C1 segment of cervical spinal cord (tissue), 14 donors: ENCODE measurements at regions not wholly inside any gene's neighbourhood (a gene's known extent, or its start where the extent isn't known, plus 50 kb on each side); places are given as distances from the start of the nearest gene placed in this dataset.
"Not testable (repeated sequence)": the region's sequence is repeated elsewhere in the genome, so short reads cannot be mapped to it uniquely, and the experiment has no call there.

ENCODE experiments used
- DNase-seq, 14 donors: peaks; one replicate each; lab custom pipeline; 2025; lab: John Stamatoyannopoulos, UW

DNA sequence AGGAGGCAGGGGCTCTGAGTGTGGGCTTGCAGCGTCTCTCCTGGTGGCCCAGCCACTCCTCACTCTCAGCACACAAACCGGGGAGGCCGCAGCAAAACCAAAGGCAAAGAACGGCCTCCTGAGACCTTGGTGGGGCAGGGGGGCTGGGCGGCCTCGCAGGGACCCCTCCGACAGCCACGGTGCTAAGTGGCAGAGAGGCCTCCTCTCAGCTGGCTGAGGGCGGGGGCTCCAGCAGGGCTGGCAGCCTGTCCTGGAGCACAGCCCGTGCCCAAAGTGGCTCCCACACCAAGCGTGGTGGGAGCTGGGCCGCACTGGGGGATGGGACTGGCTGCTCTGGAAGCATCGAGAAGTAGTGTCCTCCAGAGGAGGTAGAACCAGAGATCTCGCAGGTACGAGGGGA lies 334.4 kb downstream of the QKI start:
- DNase-seq: no peak

DNA sequence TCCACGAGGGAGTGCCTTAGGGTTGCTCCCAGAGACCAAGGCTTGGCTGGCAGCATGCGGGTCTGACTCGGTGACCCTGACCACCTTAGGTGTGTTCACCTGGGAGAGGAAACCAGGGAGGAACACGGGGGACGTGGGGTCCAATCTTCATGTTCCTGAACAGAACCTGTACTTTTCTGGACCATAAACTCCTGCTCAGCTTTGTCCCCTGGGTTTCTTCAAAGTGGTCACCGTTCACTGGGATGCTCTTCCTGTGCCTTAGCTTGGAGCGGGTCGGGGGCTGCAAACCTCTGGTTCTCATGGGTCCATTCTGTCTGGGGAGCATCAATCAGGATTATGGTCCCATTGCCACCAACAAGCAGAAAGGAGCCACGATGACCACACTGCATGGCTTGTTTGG lies 333.5 kb downstream of the QKI start:
- no peak for DNase-seq

DNA sequence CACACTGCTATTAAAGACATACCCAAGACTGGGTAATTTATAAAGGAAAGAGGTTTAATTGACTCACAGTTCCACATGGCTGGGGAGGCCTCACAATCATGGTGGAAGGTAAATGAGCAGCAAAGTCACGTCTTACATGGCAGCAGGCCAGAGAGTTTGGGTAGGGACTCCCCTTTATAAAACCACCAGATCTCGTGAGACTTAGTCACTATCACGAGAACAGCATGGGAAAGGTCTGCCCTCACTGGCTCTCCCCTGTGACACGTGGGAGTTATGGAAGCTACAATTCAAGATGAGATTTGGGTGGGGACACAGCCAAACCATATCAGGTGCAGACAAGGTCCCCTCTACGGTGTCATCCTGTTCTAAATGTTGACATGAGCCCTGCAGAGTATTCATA lies 332.5 kb downstream of the QKI start:
- DNase-seq: not testable (repeated sequence)

- no peak for DNase-seq
Measured at GRCh38 chr6:163745536-163746400, 331.2 kb downstream of the QKI start.

DNA sequence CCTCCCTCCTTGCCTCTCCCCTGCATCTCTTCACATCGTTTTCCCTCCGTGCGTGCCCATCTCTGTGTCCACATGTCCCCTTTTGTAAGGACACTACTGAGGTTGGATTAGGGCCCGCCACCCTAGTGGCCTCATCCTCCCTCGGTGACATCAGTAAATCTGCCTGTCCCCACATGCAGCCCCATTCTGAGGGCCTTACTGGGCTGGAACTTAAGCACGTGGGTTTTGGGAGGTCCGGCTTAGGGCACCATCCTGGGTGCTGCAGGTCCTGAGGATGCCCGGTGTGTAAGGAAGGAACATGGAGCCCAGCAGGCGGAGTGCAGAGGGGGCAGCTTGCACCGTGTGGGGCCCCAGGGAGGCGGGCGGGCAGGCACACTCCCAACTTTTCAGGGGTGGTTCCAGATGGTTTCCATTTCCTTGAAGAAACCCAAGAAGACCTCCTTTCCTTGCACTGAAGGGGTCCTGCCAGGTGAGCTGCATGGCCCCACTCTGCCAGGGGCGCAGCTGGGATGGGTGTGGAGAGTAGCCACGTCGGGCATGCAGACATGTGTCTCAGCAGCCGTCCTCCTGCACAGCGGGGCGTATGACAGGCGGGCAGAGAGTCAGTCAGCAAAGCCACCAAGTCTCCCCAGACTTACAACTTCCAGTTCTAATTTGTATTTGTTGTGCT lies 329.9 kb downstream of the QKI start:
- no peak for DNase-seq

GRCh38 chr6:163743796-163744195 lies 329.3 kb downstream of the QKI start:
- DNase-seq: no peak

GRCh38 chr6:163741743-163742363 lies 327.3 kb downstream of the QKI start:
- DNase-seq: no peak

- no peak for DNase-seq
Measured at GRCh38 chr6:163741342-163741741, 326.8 kb downstream of the QKI start.

DNA sequence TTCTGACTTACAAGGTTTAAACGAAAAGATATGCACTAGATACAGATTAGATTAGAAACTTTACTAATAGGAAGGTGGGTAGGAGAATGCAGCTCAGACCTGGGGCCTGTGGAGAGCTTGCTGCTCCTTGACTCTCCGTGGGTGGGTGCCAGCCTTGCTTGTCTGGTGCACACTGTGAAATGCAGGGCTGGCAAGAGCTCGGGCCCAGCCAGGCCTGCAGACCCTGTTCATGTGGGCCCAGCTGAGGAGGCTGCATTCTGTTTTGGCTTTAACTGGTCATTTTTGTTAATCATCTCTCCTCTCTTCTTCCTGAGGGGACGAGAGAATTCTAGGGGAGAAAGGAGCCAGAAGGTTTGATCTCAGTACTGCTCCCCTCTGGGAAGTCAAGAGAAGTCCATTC lies 325.4 kb downstream of the QKI start:
- DNase-seq: no peak

- DNase-seq: no peak
Measured at GRCh38 chr6:163739408-163739725, 324.8 kb downstream of the QKI start.

GRCh38 chr6:163738725-163739407 lies 324.3 kb downstream of the QKI start:
- DNase-seq: no peak

DNA sequence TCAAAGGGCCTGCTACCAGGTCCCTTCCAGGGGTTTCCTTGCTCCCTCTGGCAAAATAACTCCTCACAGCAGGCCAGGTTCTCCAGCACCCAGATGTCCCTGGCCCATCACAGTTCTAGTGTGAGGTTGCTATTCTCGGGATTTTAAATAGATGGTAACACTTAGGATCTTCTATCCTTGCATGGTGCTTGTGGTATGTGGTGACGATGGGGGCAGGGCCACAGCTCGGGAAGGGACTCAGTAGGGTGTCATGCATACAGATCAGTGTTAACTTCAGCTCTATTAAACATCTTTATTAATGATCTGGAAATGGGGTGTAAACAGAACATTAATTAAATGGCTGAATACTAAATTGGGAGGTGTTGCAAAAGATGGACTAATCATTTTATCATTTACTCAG lies 323.8 kb downstream of the QKI start:
- no peak for DNase-seq

DNA sequence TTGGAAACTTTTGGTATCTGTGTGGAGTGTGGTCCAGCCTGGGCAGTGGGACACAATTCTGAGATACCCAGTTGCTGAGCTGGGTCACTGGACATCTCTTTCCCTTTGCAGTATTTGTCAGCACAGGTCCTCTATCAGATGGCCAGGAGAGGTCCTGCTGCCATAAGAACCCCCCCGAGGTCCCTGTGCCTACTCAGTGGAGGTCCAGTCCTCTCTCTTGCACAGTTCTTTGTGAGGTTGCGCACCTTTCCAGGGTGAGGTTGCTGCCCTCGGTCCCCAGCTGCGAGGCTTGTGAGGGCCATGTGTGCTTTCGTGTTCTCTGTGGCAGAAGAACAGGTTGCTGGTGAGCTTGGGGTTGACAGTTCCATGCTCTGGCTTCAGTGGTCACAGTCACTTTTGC lies 320.6 kb downstream of the QKI start:
- DNase-seq: no peak

DNA sequence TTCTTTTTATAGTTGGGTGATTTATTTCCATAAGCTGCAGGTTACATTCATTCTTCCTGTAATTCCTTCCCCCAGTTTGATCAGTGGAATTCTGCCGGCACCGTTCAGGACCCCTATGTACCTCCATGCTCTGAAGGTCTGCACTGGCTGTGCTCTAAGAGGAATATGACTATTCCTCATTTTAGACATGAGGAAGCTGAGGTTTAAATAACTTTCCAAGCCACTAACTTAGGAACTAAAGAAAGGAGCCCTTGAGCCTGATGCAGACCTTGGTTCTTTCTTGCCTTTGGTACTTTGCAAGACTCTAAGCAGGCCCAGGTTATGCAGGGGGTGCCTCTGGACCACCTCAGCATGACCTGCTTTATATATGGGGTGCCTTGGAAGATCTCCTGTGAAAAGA lies 318.5 kb downstream of the QKI start:
- no peak for DNase-seq

DNA sequence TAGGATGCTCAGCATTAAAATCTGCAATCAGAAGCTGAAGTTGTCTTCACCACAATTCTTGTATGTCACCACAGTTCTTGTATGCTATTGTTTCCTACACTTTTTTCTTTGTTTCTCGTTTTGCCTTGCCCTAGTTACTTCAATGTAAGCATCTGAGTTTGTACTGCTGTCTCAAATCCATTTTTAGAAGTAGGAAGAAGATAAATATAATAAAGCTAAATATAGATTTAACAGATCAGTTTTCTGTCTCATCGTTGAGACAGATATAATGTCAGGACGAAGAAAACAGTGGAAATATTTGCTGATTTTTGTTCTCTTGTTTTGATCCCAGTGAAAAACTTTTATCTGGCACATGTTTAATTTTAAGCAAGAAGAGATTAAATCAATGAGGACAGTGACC lies 318.0 kb downstream of the QKI start:
- DNase-seq: no peak

GRCh38 chr6:163732014-163732351 lies 317.5 kb downstream of the QKI start:
- DNase-seq: not testable (repeated sequence)

- DNase-seq: no peak
Measured at GRCh38 chr6:163731215-163732013, 316.9 kb downstream of the QKI start.

- DNase-seq: no peak
Measured at GRCh38 chr6:163730246-163731210, 316.0 kb downstream of the QKI start.

- no peak for DNase-seq
Measured at GRCh38 chr6:163729127-163729872, 314.8 kb downstream of the QKI start.
